GM12878 (cell line): ENCODE measurements at regions not wholly inside any gene's neighbourhood (a gene's known extent, or its start where the extent isn't known, plus 50 kb on each side); places are given as distances from the start of the nearest gene placed in this dataset.

Experiments
- ATAC-seq: fragments of 200-7000 bp; cut with Tn5 transposase; 3 replicates; pipeline ENCODE4 v1.9.1; 2020; ENCODE audit warnings: mild to moderate bottlenecking, moderate library complexity
- BruUV-seq: library from RNA; stranded (reverse); fragments of 400-500 nt; replicated peaks from 2 replicates; lab custom pipeline; 2021; lab: Mats Ljungman, UMichigan
- CTCF ChIA-PET: fragments of 300-600 bp; sonication (Branson Sonifier 250); formaldehyde crosslinking; extraction: SDS; loops from one replicate; lab custom pipeline; 2021; ENCODE audit warnings: inconsistent platforms; lab: Yijun Ruan, JAX
- POLR2A ChIA-PET: fragments of 350-600 bp; formaldehyde crosslinking; extraction: SDS; loops from one replicate; lab custom pipeline; 2021; ENCODE audit warnings: inconsistent platforms; lab: Charles Lee
- RAD21 ChIA-PET: fragments of 300-600 bp; sonication (Branson Sonifier 250); formaldehyde crosslinking; loops from one replicate; lab custom pipeline; 2023; ENCODE audit warnings: antibody characterized with exemption; ENCODE audit not compliant: unreplicated experiment; lab: Charles Lee
- SMC1A ChIA-PET: fragments of 300-600 bp; sonication (Branson Sonifier 250); formaldehyde crosslinking; loops from one replicate; lab custom pipeline; 2023; ENCODE audit not compliant: unreplicated experiment, uncharacterized antibody; lab: Charles Lee
- DNase-seq: peaks from one replicate; pipeline ENCODE4 v3.0.0-alpha.2; 2011; ENCODE audit warnings: low read depth, low spot score
- FAIRE-seq: peaks from 3 replicates; lab custom pipeline; 2011; peaks lifted over from hg19 to GRCh38; lab: Jason Lieb, UNC
- H2AFZ ChIP-seq: 2 replicates; pipeline ENCODE4 v1.6.0; 2011; ENCODE audit warnings: low read depth, low read length, control low read depth; ENCODE audit not compliant: control insufficient read depth
- H3K27ac ChIP-seq: 2 replicates; pipeline ENCODE4 v1.5.1; 2011; ENCODE audit warnings: control low read depth; ENCODE audit not compliant: control insufficient read depth, insufficient read depth
- H3K27me3 ChIP-seq, 2 experiments: replicated peaks in 1 of 2; 2 replicates each; pipeline versions ENCODE4 v1.6.0 to v1.6.1; 2011; ENCODE audit warnings: low read length in 1 of 2; ENCODE audit not compliant: control insufficient read depth in 2 of 2, insufficient read depth in 2 of 2
- H3K36me3 ChIP-seq, 2 experiments: 2 replicates each; pipeline ENCODE4 v1.5.1; 2011; ENCODE audit warnings: low read length in 1 of 2; ENCODE audit not compliant: control insufficient read depth in 2 of 2, insufficient read depth in 2 of 2
- H3K4me1 ChIP-seq: 2 replicates; pipeline ENCODE4 v1.6.1; 2011; ENCODE audit warnings: mild to moderate bottlenecking, low read length, moderate library complexity, mixed read lengths; ENCODE audit not compliant: control insufficient read depth, insufficient read depth
- H3K4me2 ChIP-seq: 2 replicates; pipeline ENCODE4 v1.6.0; 2011; ENCODE audit warnings: control low read depth; ENCODE audit not compliant: control insufficient read depth, insufficient read depth
- H3K4me3 ChIP-seq: fragments of 200-600 bp; sonication (generic); 2 replicates; pipeline ENCODE4 v1.5.1; 2016
- H3K79me2 ChIP-seq: 2 replicates; pipeline ENCODE4 v1.6.0; 2011; ENCODE audit warnings: low read length; ENCODE audit not compliant: control insufficient read depth, insufficient read depth
- H3K9ac ChIP-seq: 2 replicates; pipeline ENCODE4 v1.8.0; 2011; ENCODE audit warnings: low read length, control low read depth, mixed read lengths; ENCODE audit not compliant: control insufficient read depth, insufficient read depth
- H3K9me3 ChIP-seq: replicated peaks from 3 replicates; pipeline ENCODE4 v1.5.1; 2011; ENCODE audit warnings: mild to moderate bottlenecking, low read length; ENCODE audit not compliant: control insufficient read depth, insufficient read depth
- H4K20me1 ChIP-seq: 2 replicates; pipeline ENCODE4 v1.6.0; 2011; ENCODE audit not compliant: control insufficient read depth, insufficient read depth
- ATF2 ChIP-seq: IDR thresholded peaks from 2 replicates; pipeline ENCODE4 v1.6.1; 2012; ENCODE audit warnings: low read length, inconsistent platforms
- CREM ChIP-seq: IDR thresholded peaks from 2 replicates; pipeline ENCODE4 v1.6.1; 2014; ENCODE audit warnings: antibody characterized with exemption, low read depth
- E2F8 ChIP-seq: fragments of 450-650 bp; IDR thresholded peaks from 2 replicates; pipeline ENCODE4 v1.6.1; 2018; ENCODE audit warnings: mild to moderate bottlenecking, low read depth, moderate library complexity; ENCODE audit not compliant: partially characterized antibody
- EZH2 ChIP-seq: IDR thresholded peaks from 2 replicates; pipeline ENCODE4 v1.6.1; 2012; ENCODE audit warnings: low read depth, mild to moderate bottlenecking, control low read depth, inconsistent platforms, low read length, borderline replicate concordance; ENCODE audit not compliant: control insufficient read depth
- HDAC2 ChIP-seq: fragments of 200-600 bp; sonication (generic); IDR thresholded peaks from 2 replicates; pipeline ENCODE4 v1.6.1; 2017
- KAT2A ChIP-seq: conservative IDR thresholded peaks from 2 replicates; pipeline ENCODE4 v1.6.1; 2011; ENCODE audit warnings: low read depth, low read length; ENCODE audit not compliant: control insufficient read depth
- NFXL1 ChIP-seq: fragments of 450-650 bp; IDR thresholded peaks from 2 replicates; pipeline ENCODE4 v1.6.1; 2017; ENCODE audit warnings: antibody characterized with exemption, mild to moderate bottlenecking, borderline replicate concordance
- NRF1 ChIP-seq: conservative IDR thresholded peaks from 2 replicates; pipeline ENCODE4 v1.6.1; 2011; ENCODE audit warnings: mild to moderate bottlenecking, low read depth, low read length, improper control_type of control experiment
- PRDM15 ChIP-seq: fragments of 450-650 bp; formaldehyde crosslinking; IDR thresholded peaks from 2 replicates; pipeline ENCODE4 v1.4.0; 2020; ENCODE audit warnings: mild to moderate bottlenecking, moderate library complexity
- SMARCA5 ChIP-seq: fragments of 450-650 bp; IDR thresholded peaks from 2 replicates; pipeline ENCODE4 v1.6.1; 2017; ENCODE audit warnings: mild to moderate bottlenecking
- SREBF1 ChIP-seq: IDR thresholded peaks from 2 replicates; pipeline ENCODE4 v1.6.1; 2012; ENCODE audit warnings: mild to moderate bottlenecking, low read length
- TAF1 ChIP-seq: IDR thresholded peaks from 2 replicates; pipeline ENCODE4 v1.6.1; 2011; ENCODE audit warnings: mild to moderate bottlenecking, low read depth, low read length, borderline replicate concordance
- ZBTB4 ChIP-seq: fragments of 450-650 bp; formaldehyde crosslinking; IDR thresholded peaks from 2 replicates; pipeline ENCODE4 v1.4.0; 2022; ENCODE audit warnings: mild to moderate bottlenecking, moderate library complexity
- ZZZ3 ChIP-seq: IDR thresholded peaks from 2 replicates; pipeline ENCODE4 v1.6.1; 2011; ENCODE audit warnings: low read depth; ENCODE audit not compliant: control insufficient read depth, insufficient read length
- WGBS: methylation state at CpG from one replicate; pipeline ENCODE4 v1.1.6; 2016; ENCODE audit warnings: low lambda C conversion rate; ENCODE audit not compliant: insufficient replicate concordance, insufficient coverage; ENCODE audit errors: missing lambda C conversion rate; 5-methylcytosine and 5-hydroxymethylcytosine counted together
- in situ Hi-C: fragments of 300-500 bp; cut with MboI; formaldehyde crosslinking; loops from 9 replicates; pipeline ENCODE4 v1.14.3; 2018; ENCODE audit warnings: mixed read lengths
- intact Hi-C: fragments of 100-400 bp; cut with micrococcal nuclease; formaldehyde crosslinking; loops from one replicate; pipeline ENCODE4 v1.14.2; 2022; ENCODE audit not compliant: unreplicated experiment

GRCh38 chr9:106119176-106119575, 424.8 kb downstream of the TMEM38B start:
- intact Hi-C loops: no loop called here
- RAD21 ChIA-PET: no interaction called here
- Histone ChIP-seq H3K27me3 (no peaks in the 10 kb centered on the region), H4K20me1 (no peaks in the 10 kb centered on the region), H3K4me1 (no peaks in the 10 kb centered on the region), H3K79me2 (no peaks in the 10 kb centered on the region), H3K4me2 (no peak overlapping the region), H3K27ac (no peak overlapping the region), H2AFZ (no peak overlapping the region), H3K9ac (no peak overlapping the region), H3K9me3 (no peaks in the 10 kb centered on the region), H3K36me3 (no peaks in the 10 kb centered on the region), H3K4me3 (no peak overlapping the region)
- DNase-seq (no peak), FAIRE-seq (no peak), ATAC-seq (no peak)
- POLR2A ChIA-PET: no interaction called here
- in situ Hi-C loops: no loop called here
- SMC1A ChIA-PET: no interaction called here
- WGBS: 15% methylated on average over 3 of the region's 3 CpGs
- TF ChIP-seq NRF1 (no peak), ATF2 (no peak), PRDM15 (CRISPR knock-in tag) (no peak), ZZZ3 (no peak), SREBF1 (no peak), CREM (no peak), NFXL1 (no peak), E2F8 (no peak), SMARCA5 (no peak), ZBTB4 (CRISPR knock-in tag) (no peak), TAF1 (no peak), EZH2 (no peak), HDAC2 (no peak), KAT2A (no peak)
- CTCF ChIA-PET: no interaction called here
- BruUV-seq: no TSS peak
